ENCODE measurements at regions not wholly inside any gene's neighbourhood (a gene's known extent, or its start where the extent isn't known, plus 50 kb on each side); places are given as distances from the start of the nearest gene placed in this dataset.

DNA sequence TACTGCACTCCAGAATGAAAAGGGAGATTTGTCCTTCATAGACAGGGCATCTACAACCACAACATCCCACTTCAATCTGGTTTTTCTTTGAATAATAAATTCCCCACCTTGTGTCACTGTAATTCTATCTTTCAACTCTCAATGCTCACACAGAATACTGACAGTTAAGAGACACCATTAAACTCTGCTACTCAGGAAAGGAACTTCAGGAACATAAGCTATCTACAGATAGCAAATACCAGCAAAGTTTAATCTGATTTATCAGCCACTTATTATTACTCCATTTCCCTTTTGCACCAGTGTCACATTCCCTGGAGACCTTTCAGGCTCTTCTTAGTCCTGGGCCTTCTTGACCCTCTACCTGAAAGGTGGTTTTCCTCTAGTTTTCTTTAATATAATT lies 152.0 kb upstream of the LPP start:
- TF ChIP-seq, protein P1, sequence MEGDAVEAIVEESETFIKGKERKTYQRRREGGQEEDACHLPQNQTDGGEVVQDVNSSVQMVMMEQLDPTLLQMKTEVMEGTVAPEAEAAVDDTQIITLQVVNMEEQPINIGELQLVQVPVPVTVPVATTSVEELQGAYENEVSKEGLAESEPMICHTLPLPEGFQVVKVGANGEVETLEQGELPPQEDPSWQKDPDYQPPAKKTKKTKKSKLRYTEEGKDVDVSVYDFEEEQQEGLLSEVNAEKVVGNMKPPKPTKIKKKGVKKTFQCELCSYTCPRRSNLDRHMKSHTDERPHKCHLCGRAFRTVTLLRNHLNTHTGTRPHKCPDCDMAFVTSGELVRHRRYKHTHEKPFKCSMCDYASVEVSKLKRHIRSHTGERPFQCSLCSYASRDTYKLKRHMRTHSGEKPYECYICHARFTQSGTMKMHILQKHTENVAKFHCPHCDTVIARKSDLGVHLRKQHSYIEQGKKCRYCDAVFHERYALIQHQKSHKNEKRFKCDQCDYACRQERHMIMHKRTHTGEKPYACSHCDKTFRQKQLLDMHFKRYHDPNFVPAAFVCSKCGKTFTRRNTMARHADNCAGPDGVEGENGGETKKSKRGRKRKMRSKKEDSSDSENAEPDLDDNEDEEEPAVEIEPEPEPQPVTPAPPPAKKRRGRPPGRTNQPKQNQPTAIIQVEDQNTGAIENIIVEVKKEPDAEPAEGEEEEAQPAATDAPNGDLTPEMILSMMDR (IDR thresholded peaks at IDR 0.05; ENCODE audit: low read depth, low read length), result no peak
- TF ChIP-seq POLR2A (IDR thresholded peaks at IDR 0.05; ENCODE audit: extremely low read depth, insufficient read length), result no peak
